Mucosa of descending colon (tissue), 3 donors: ENCODE measurements at regions not wholly inside any gene's neighbourhood (a gene's known extent, or its start where the extent isn't known, plus 50 kb on each side); places are given as distances from the start of the nearest gene placed in this dataset.

Source experiments
- ATAC-seq: fragments of 200-7000 bp; cut with Tn5 transposase; one replicate; pipeline ENCODE4 v1.9.1; 2020; ENCODE audit warnings: mild to moderate bottlenecking, moderate library complexity
- DNase-seq, 3 donors: peaks; one replicate each; pipeline ENCODE4 v3.0.0-alpha.2; 2020
- H3K36me3 ChIP-seq: fragments of 200-600 bp; one replicate; pipeline ENCODE4 v1.8.0; 2021; ENCODE audit warnings: low read depth, mild to moderate bottlenecking
- H3K4me1 ChIP-seq: fragments of 200-600 bp; one replicate; pipeline ENCODE4 v1.8.0; 2021; ENCODE audit warnings: low read depth, mild to moderate bottlenecking
- H3K4me3 ChIP-seq: fragments of 200-600 bp; one replicate; pipeline ENCODE4 v1.8.0; 2021; ENCODE audit warnings: mild to moderate bottlenecking
- H3K9me3 ChIP-seq: fragments of 200-600 bp; one replicate; pipeline ENCODE4 v1.8.0; 2021; ENCODE audit warnings: mild to moderate bottlenecking
- CTCF ChIP-seq: fragments of 200-600 bp; IDR thresholded peaks from one replicate; pipeline ENCODE4 v1.8.0; 2022; ENCODE audit warnings: antibody characterized with exemption, mild to moderate bottlenecking
- intact Hi-C, 2 donors: fragments of 100-400 bp; cut with DNase I in 1 of 2; cut with micrococcal nuclease in 1 of 2; formaldehyde crosslinking; loops; one replicate each; pipeline versions ENCODE4 v1.11.0 to v1.11.1; 2022; cut with DNase I, micrococcal nuclease
- donor health status: DM: no; HTN: no; CAD: no; lungs with moderate emphysema.
- donor health status: DM: no; HTN: no; CAD: no.
- donor health status: DM: no; HTN: yes; CAD: no.

GRCh38 chr5:56683733-56684132 lies 131.6 kb upstream of the MAP3K1 start:
- TF ChIP-seq CTCF, result no peak
- intact Hi-C loops, result no loop called here
- H3K4me3 ChIP-seq, result no peak overlapping the region
- H3K9me3 ChIP-seq, result no peaks in the 10 kb centered on the region
- H3K36me3 ChIP-seq, result no peaks in the 10 kb centered on the region
- DNase-seq (no peak), ATAC-seq (no peak)
- no peaks in the 10 kb centered on the region for H3K4me1 ChIP-seq

GRCh38 chr5:56683281-56683680 lies 132.1 kb upstream of the MAP3K1 start:
- ATAC-seq (no peak), DNase-seq (no peak)
- H3K36me3 ChIP-seq, result no peaks in the 10 kb centered on the region
- intact Hi-C loops, result no loop called here
- H3K4me3 ChIP-seq, result no peak overlapping the region
- no peaks in the 10 kb centered on the region for H3K4me1 ChIP-seq
- no peak for TF ChIP-seq CTCF
- no peaks in the 10 kb centered on the region for H3K9me3 ChIP-seq

GRCh38 chr5:56681346-56681745 lies 134.0 kb upstream of the MAP3K1 start:
- H3K36me3 ChIP-seq, result no peaks in the 10 kb centered on the region
- ATAC-seq (no peak), DNase-seq (no peak)
- intact Hi-C loops, result no loop called here
- H3K9me3 ChIP-seq, result no peaks in the 10 kb centered on the region
- no peak for TF ChIP-seq CTCF
- no peak overlapping the region for H3K4me3 ChIP-seq
- no peaks in the 10 kb centered on the region for H3K4me1 ChIP-seq

- ATAC-seq (no peak), DNase-seq (no peak)
- intact Hi-C loops, result no loop called here
- H3K4me1 ChIP-seq, result no peaks in the 10 kb centered on the region
- no peaks in the 10 kb centered on the region for H3K9me3 ChIP-seq
- H3K4me3 ChIP-seq, result no peak overlapping the region
- TF ChIP-seq CTCF, result no peak
- no peaks in the 10 kb centered on the region for H3K36me3 ChIP-seq
Measured at GRCh38 chr5:56680731-56681130, 134.6 kb upstream of the MAP3K1 start.

GRCh38 chr5:56677690-56678305 lies 137.6 kb upstream of the MAP3K1 start:
- intact Hi-C loops, result no loop called here
- Histone ChIP-seq H3K36me3 (no peaks in the 10 kb centered on the region), H3K9me3 (no peaks in the 10 kb centered on the region), H3K4me3 (no peak overlapping the region), H3K4me1 (no peaks in the 10 kb centered on the region)
- DNase-seq, result no peak
- no peak for ATAC-seq
- no peak for TF ChIP-seq CTCF
